ENCODE measurements at regions not wholly inside any gene's neighbourhood (a gene's known extent, or its start where the extent isn't known, plus 50 kb on each side); places are given as distances from the start of the nearest gene placed in this dataset.

DNA sequence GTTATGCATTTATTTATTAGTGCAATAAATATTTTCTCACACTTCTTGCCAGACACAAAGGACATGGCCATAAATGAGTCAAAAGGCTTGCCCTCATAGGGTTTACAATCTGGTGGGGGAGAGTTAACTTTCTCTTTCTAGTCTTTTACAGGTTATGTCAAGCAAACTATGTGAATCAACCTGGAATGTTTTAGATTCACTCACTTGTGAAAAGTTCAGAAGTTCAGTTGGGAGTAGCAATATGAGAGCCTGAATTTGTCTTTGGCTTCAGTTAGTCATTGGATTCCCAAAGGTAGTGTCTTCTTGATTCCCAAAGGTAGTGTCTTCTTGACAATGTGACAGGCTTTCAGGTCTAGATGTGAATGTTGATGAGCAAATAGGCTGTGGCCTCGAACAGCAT is 264.8 kb downstream of the SOX2 start:
- WGBS (ENCODE audit: insufficient coverage) = no CpG with 5 or more reads among the region's 1 CpG
- H3K27ac ChIP-seq (ENCODE audit: low read length) = no peak overlapping the region
- Mint-ChIP-seq H3K27ac (no peak overlapping the region), H3K4me1 (no peaks in the 10 kb centered on the region), H3K4me3 (no peak overlapping the region), H3K27me3 (ENCODE audit: low read depth in 2 of 2) (no peaks in the 10 kb centered on the region), H3K9me3 (peaks cover 4 to 14% of the 10 kb centered on the region in 2 donors), H3K36me3 (no peaks in the 10 kb centered on the region)
- TF ChIP-seq, protein P1, sequence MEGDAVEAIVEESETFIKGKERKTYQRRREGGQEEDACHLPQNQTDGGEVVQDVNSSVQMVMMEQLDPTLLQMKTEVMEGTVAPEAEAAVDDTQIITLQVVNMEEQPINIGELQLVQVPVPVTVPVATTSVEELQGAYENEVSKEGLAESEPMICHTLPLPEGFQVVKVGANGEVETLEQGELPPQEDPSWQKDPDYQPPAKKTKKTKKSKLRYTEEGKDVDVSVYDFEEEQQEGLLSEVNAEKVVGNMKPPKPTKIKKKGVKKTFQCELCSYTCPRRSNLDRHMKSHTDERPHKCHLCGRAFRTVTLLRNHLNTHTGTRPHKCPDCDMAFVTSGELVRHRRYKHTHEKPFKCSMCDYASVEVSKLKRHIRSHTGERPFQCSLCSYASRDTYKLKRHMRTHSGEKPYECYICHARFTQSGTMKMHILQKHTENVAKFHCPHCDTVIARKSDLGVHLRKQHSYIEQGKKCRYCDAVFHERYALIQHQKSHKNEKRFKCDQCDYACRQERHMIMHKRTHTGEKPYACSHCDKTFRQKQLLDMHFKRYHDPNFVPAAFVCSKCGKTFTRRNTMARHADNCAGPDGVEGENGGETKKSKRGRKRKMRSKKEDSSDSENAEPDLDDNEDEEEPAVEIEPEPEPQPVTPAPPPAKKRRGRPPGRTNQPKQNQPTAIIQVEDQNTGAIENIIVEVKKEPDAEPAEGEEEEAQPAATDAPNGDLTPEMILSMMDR (IDR thresholded peaks at IDR 0.05) = no peak
- no peaks in the 10 kb centered on the region for H3K27me3 ChIP-seq (ENCODE audit: control insufficient read depth, insufficient read depth, low read length)
- ATAC-seq = no peak
- no peak for DNase-seq
- H3K4me3 ChIP-seq (ENCODE audit: low read length) = no peak overlapping the region
- H3K9me3 ChIP-seq (ENCODE audit: control insufficient read depth, insufficient read depth, low read length) = no peaks in the 10 kb centered on the region
- H3K4me1 ChIP-seq (ENCODE audit: control insufficient read depth, insufficient read depth, low read length) = no peaks in the 10 kb centered on the region
- H3K36me3 ChIP-seq (ENCODE audit: control insufficient read depth, insufficient read depth, low read length) = no peaks in the 10 kb centered on the region
- intact Hi-C loops (cut with micrococcal nuclease) = no loop called here

DNA sequence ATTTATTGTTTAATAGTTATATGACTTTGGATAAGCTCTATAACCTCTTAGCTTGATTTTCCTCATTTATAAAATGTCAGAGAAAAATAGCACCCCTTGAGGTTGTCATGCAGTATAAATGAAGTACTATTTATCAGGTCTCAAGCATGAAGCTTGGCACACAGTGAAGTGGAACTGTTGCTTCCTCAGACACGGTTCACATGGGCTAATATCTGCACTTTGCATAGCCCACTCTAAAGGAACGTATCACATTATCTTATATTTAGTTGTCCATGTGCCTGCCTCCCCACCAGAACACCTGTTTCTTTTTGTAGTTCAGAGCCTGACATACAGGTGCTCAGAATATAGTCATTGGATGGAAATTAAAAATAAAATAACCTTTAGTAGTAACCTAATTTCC is 273.7 kb downstream of the SOX2 start:
- Histone ChIP-seq H3K27ac (ENCODE audit: low read length) (no peak overlapping the region), H3K9me3 (ENCODE audit: control insufficient read depth, insufficient read depth, low read length) (no peaks in the 10 kb centered on the region), H3K4me1 (ENCODE audit: control insufficient read depth, insufficient read depth, low read length) (no peaks in the 10 kb centered on the region), H3K27me3 (ENCODE audit: control insufficient read depth, insufficient read depth, low read length) (no peaks in the 10 kb centered on the region), H3K36me3 (ENCODE audit: control insufficient read depth, insufficient read depth, low read length) (no peaks in the 10 kb centered on the region), H3K4me3 (ENCODE audit: low read length) (no peak overlapping the region)
- no peak for DNase-seq
- intact Hi-C loops (cut with micrococcal nuclease) = no loop called here
- 70% methylated on average over 2 of the region's 2 CpGs for whole genome bisulfite sequencing (ENCODE audit: insufficient coverage)
- H3K4me3 Mint-ChIP-seq = no peak overlapping the region
- H3K36me3 Mint-ChIP-seq = no peaks in the 10 kb centered on the region
- no peaks in the 10 kb centered on the region for H3K27me3 Mint-ChIP-seq (ENCODE audit: low read depth in 2 of 2)
- TF ChIP-seq, protein P1 (IDR thresholded peaks at IDR 0.05) = no peak
- no peaks in the 10 kb centered on the region for H3K4me1 Mint-ChIP-seq
- H3K27ac Mint-ChIP-seq = no peak overlapping the region
- H3K9me3 Mint-ChIP-seq = peaks cover 15% of the 10 kb centered on the region in 2 donors
- ATAC-seq = no peak

DNA sequence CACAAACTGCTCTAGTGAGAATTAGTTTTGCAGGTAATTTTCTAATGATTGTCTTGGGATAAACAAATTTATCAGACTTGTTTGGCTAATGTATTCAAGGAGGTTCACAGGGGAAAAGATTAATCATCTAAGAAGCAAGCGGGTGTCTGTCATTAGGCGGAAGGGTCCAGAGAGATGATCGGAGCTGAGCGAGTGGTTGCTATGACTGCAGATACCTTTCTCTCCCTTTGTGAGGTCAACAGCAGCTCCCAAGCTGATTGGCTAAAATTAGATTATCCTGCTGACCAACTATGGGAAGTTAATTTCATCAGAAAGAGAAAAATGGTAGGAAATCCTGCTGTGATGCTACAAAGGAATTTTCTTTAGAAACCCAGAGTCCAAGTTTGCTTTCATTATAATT is 276.0 kb downstream of the SOX2 start:
- H3K4me3 ChIP-seq (ENCODE audit: low read length) = no peak overlapping the region
- Mint-ChIP-seq H3K27me3 (ENCODE audit: low read depth in 2 of 2) (no peaks in the 10 kb centered on the region), H3K9me3 (peaks cover 16% of the 10 kb centered on the region in 2 donors)

DNA sequence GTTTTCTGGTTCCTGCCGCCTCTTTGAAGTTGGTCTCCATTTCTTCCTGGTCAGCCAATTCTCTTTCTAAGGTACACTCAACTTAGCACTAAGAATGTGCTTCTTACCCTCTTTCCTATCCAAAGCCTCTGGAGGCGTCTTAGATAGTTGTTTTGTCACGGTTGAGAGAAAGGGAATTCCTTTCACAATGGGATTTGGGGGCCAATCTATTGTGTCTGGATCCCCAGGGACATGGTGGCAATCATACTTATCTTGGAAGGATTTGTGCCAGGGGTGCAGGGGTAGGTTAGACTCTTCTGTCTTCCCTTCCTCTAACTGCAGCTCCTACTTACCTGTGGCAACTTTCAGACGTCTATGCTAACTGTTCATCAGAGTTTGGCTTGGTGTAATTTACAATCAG is 287.1 kb downstream of the SOX2 start:
- Histone ChIP-seq H3K27ac (ENCODE audit: low read length) (no peak overlapping the region), H3K9me3 (ENCODE audit: control insufficient read depth, insufficient read depth, low read length) (no peaks in the 10 kb centered on the region), H3K4me3 (ENCODE audit: low read length) (no peak overlapping the region), H3K36me3 (ENCODE audit: control insufficient read depth, insufficient read depth, low read length) (no peaks in the 10 kb centered on the region), H3K4me1 (ENCODE audit: control insufficient read depth, insufficient read depth, low read length) (no peaks in the 10 kb centered on the region), H3K27me3 (ENCODE audit: control insufficient read depth, insufficient read depth, low read length) (no peaks in the 10 kb centered on the region)
- TF ChIP-seq, protein P1 (IDR thresholded peaks at IDR 0.05) = no peak
- 92% methylated on average over 2 of the region's 4 CpGs for WGBS (ENCODE audit: insufficient coverage)
- DNase-seq = no peak
- Mint-ChIP-seq H3K27ac (no peak overlapping the region), H3K36me3 (no peaks in the 10 kb centered on the region), H3K4me3 (no peak overlapping the region), H3K27me3 (ENCODE audit: low read depth in 2 of 2) (no peaks in the 10 kb centered on the region), H3K9me3 (peaks cover 14% of the 10 kb centered on the region in 2 donors), H3K4me1 (no peaks in the 10 kb centered on the region)
- ATAC-seq = no peak
- intact Hi-C loops (cut with micrococcal nuclease) = no loop called here

More for the DNA sequence above, 276.0 kb downstream of the SOX2 start:
- H3K4me1 ChIP-seq (ENCODE audit: control insufficient read depth, insufficient read depth, low read length) = no peaks in the 10 kb centered on the region
- no peak overlapping the region for H3K27ac Mint-ChIP-seq
- no peaks in the 10 kb centered on the region for H3K9me3 ChIP-seq (ENCODE audit: control insufficient read depth, insufficient read depth, low read length)
- no peaks in the 10 kb centered on the region for H3K4me1 Mint-ChIP-seq
- no peaks in the 10 kb centered on the region for H3K36me3 ChIP-seq (ENCODE audit: control insufficient read depth, insufficient read depth, low read length)
- no peaks in the 10 kb centered on the region for H3K36me3 Mint-ChIP-seq
- DNase-seq = no peak
- TF ChIP-seq, protein P1 (IDR thresholded peaks at IDR 0.05) = no peak
- no peak overlapping the region for H3K27ac ChIP-seq (ENCODE audit: low read length)
- intact Hi-C loops (cut with micrococcal nuclease) = no loop called here
- no peak for ATAC-seq
- no peaks in the 10 kb centered on the region for H3K27me3 ChIP-seq (ENCODE audit: control insufficient read depth, insufficient read depth, low read length)
- WGBS (ENCODE audit: insufficient coverage) = 93% methylated on average over 4 of the region's 4 CpGs
- no peak overlapping the region for H3K4me3 Mint-ChIP-seq
